T-helper 1 cell treated with Interleukin-12 subunit alpha and Interleukin-12 subunit beta and Interleukin-4 antibody, amounts not matched to agents 30 μg/mL and 1 μg/mL, for 36 hours (primary cell): ENCODE measurements at regions not wholly inside any gene's neighbourhood (a gene's known extent, or its start where the extent isn't known, plus 50 kb on each side); places are given as distances from the start of the nearest gene placed in this dataset.

ENCODE experiments used
- H3K27ac Mint-ChIP-seq: one replicate; pipeline ENCODE4 v1.8.0; 2021; ENCODE audit warnings: mild to moderate bottlenecking, mixed read lengths
- H3K27me3 Mint-ChIP-seq: one replicate; pipeline ENCODE4 v1.8.0; 2021; ENCODE audit warnings: low read depth, mixed read lengths
- H3K36me3 Mint-ChIP-seq: one replicate; pipeline ENCODE4 v1.8.0; 2021; ENCODE audit warnings: low read depth, mixed read lengths
- H3K4me1 Mint-ChIP-seq: one replicate; pipeline ENCODE4 v1.8.0; 2021; ENCODE audit warnings: low read depth, mixed read lengths
- H3K4me3 Mint-ChIP-seq: one replicate; pipeline ENCODE4 v1.8.0; 2021; ENCODE audit warnings: mild to moderate bottlenecking, moderate library complexity, mixed read lengths
- H3K9me3 Mint-ChIP-seq: one replicate; pipeline ENCODE4 v1.8.0; 2021; ENCODE audit warnings: mixed read lengths

DNA sequence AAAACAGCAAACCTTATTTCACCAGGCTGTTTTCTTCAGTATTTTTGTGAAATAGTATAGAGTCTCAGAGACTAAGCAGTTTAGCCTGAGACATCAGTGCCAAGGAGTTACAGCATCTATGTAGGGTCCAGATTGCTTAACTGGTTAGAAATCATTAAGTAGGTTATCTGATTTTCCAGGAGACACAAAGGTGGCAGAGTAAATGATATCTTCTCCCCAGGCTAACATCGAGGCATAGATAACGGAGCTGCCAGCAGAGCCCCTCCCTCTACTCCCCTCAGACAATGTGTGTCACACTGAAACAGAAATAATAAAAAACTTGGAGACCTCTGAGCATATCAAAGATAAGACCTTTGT, 473.0 kb upstream of the CITED2 start:
- H3K27me3 Mint-ChIP-seq = no peaks in the 10 kb centered on the region
- no peak overlapping the region for H3K27ac Mint-ChIP-seq
- H3K36me3 Mint-ChIP-seq = no peaks in the 10 kb centered on the region
- H3K9me3 Mint-ChIP-seq = no peaks in the 10 kb centered on the region
- H3K4me3 Mint-ChIP-seq = no peak overlapping the region
- no peaks in the 10 kb centered on the region for H3K4me1 Mint-ChIP-seq

DNA sequence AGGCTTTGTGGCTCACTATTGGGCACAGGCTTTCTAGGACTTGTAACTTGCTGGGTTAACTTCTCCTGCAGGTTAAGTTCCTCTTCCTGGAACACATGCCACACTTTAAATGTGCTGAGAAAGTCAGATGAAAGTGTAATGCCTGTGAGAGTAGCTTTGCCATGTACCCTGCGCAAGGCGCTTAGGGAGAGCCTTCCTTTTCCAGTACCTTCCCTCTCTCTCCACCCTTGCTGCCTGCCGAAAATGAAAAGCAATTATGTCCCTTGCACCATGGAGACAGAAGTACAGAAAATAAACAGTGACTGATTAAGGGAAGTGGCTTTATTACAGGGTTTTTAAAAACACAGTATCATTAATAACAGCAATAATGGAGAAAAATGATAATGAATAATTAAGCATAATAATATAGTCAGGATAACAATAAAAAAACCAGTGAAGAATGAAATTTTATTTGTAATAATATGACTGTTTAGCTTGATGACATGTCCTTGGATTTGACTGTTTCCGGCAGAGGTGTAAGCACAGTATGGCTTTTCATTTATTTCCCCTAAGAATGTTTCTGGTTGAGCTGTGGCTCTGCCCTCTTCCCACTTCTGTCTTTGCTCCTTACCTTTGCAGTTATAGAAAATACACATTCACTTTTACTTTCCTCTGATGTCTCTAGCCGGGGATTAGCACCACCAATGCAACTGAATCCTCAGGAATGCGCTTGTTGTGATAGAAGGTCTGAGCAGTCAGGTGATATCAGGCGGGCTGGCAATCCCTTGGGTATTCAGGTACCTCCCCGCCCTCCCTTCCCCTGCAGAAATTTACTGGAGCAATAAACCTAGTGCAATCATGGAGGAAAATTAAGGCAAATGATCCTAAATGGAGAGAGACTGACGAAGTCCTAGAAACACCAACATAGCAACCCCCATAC, 472.3 kb upstream of the CITED2 start:
- Mint-ChIP-seq H3K4me3 (no peak overlapping the region), H3K27me3 (no peaks in the 10 kb centered on the region), H3K36me3 (no peaks in the 10 kb centered on the region), H3K27ac (no peak overlapping the region), H3K9me3 (no peaks in the 10 kb centered on the region), H3K4me1 (no peaks in the 10 kb centered on the region)

DNA sequence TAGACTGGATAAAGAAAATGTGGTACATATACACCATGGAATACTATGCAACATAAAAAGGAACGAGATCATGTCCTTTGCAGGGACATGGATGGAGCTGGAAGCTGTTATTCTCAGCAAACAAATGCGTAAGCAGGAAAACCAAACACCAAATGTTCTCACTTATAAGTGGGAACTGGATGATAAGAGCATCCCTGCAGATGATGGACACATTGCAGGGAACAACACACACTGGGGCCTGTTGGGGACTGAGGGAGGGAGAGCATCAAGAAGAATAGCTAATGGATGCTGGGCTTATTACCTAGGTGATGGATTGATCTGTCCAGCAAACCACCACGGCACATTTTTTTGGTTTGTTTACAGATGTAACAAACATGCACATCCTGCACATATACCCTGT, 470.5 kb upstream of the CITED2 start:
- Mint-ChIP-seq H3K27ac (no peak overlapping the region), H3K9me3 (no peaks in the 10 kb centered on the region), H3K4me3 (no peak overlapping the region), H3K4me1 (no peaks in the 10 kb centered on the region), H3K27me3 (no peaks in the 10 kb centered on the region), H3K36me3 (no peaks in the 10 kb centered on the region)

DNA sequence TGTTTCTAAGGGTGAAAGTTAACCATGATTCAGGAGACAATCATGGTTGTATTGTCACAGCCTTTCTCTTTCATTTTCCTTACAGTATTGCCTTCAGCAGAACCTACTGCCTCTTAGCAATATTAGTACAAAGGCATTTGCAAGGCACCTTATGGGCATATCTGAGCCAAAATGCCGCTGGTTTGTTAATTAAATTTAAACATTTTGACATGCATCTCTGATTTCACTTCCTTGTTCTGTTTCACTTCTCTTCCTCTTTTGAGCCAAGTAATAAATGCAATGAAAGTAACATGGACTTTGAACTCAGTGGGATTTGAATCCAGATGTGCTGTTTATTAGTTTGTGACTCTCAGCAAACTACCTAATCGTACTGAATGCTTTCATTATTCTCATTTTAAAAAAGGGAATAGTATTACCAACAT, 467.4 kb upstream of the CITED2 start:
- Mint-ChIP-seq H3K4me1 (no peaks in the 10 kb centered on the region), H3K36me3 (no peaks in the 10 kb centered on the region), H3K27ac (no peak overlapping the region), H3K27me3 (no peaks in the 10 kb centered on the region), H3K4me3 (no peak overlapping the region), H3K9me3 (peaks cover 3% of the 10 kb centered on the region)

DNA sequence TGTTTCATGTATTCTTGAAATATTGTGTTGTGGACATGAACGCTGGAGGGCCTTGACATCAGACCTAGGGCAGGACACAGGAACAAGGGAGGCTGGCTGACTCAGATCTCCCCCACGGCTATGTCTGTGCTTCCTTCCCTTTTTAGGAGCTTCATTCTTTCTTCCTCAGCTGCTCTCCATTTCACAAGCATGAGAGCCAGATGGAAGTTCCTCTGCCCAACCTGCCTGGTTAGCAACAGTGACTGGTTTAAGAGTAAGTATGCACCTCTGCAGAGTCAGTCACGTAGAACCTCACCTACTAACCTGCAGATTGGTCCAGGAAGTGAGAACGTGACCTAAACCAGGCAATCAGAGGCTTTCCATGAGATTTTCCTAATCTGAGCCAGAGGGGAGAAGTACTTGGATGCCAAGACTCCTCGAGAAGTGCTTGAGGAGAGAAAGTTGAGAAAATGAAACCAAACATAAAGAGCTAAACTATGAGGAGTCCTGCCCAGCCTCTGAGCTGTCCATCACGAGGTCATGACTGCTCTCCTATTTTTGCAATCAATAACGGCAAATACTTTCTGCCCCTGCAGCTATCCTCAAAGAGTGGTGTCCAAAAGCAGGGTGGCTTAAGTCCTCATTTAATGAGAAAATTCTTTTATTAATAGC, 465.2 kb upstream of the CITED2 start:
- Mint-ChIP-seq H3K9me3 (peaks cover 3% of the 10 kb centered on the region), H3K27me3 (no peaks in the 10 kb centered on the region), H3K4me3 (no peak overlapping the region), H3K27ac (no peak overlapping the region), H3K4me1 (no peaks in the 10 kb centered on the region), H3K36me3 (no peaks in the 10 kb centered on the region)

DNA sequence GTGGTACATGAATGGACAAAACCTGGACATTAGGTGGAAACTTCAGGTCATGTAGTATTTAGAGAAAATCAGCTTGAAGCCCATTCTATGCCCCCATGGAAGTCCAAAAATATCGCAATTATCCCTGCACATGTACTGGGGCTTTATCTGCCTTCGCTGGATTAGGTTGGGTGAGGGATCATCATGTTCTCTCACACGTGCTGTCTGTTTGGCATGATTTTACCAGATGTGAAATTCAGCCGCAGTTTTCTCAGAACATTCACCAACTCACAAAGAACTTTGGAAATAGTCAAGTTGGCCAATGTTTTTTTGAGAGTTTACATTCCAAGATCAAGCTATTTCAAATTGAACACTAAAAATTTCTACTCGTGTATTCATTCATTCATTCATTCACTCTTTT, 459.8 kb upstream of the CITED2 start:
- Mint-ChIP-seq H3K9me3 (peaks cover 3% of the 10 kb centered on the region), H3K4me3 (no peak overlapping the region), H3K27ac (no peak overlapping the region), H3K36me3 (no peaks in the 10 kb centered on the region), H3K4me1 (no peaks in the 10 kb centered on the region), H3K27me3 (no peaks in the 10 kb centered on the region)

DNA sequence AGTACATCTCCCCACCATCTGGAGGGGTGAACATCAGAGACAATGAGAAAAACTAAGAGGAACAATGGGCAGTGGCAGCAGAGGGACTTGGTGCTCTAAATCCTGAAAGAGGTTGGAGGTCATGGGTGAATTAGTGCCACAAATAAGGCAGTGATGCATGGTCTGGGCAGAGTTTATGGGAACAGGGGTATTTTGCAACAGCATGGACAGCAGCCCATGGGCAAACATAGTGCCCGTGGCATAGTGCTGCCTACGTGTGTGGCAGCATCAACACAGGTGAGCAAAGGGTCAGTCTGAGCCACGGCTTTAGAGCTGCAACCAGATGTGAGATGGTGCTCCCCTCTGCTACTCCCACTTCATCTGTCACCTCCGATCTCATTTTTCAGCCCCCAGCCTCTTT, 459.1 kb upstream of the CITED2 start:
- no peaks in the 10 kb centered on the region for H3K27me3 Mint-ChIP-seq
- no peaks in the 10 kb centered on the region for H3K4me1 Mint-ChIP-seq
- H3K9me3 Mint-ChIP-seq = no peaks in the 10 kb centered on the region
- no peak overlapping the region for H3K4me3 Mint-ChIP-seq
- no peak overlapping the region for H3K27ac Mint-ChIP-seq
- H3K36me3 Mint-ChIP-seq = no peaks in the 10 kb centered on the region

DNA sequence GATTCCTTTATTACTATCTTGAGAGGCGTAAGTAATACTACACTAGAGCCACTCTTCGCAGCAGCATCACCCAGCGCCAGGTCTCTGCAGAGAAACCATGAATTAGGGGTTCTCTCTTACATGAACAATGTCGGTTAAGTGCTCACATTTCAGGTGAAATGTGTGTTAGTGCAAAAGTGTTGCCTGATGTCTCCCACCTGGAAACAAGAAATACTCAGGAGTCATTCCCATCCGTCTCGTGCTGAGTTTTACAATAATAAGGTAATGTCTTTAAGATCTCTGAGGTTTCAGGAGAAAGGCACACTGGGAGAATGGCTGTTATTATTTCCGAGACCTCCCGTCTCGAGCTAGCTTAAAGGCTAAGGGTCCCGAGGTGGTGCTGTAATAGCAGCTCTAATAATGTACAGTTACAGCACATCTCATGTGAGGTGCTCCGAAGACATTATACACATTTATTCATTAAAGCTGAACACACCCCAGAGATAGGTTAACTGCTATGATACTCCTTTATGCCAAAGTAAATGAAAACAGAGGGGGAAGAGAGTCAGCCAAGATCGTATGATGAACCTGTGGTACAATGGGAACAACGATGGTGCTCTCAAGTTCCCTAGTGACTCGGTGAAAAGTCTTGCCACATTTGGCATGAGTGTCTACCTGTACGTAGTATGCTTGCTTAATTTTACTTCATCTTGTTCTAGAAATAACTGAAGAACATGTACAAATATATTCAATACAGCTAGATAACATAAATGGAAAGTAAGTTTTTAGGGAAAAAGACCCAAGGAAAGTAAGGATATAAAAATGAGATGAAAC, 458.3 kb upstream of the CITED2 start:
- Mint-ChIP-seq H3K4me1 (no peaks in the 10 kb centered on the region), H3K9me3 (no peaks in the 10 kb centered on the region), H3K4me3 (no peak overlapping the region), H3K36me3 (no peaks in the 10 kb centered on the region), H3K27me3 (no peaks in the 10 kb centered on the region), H3K27ac (no peak overlapping the region)

DNA sequence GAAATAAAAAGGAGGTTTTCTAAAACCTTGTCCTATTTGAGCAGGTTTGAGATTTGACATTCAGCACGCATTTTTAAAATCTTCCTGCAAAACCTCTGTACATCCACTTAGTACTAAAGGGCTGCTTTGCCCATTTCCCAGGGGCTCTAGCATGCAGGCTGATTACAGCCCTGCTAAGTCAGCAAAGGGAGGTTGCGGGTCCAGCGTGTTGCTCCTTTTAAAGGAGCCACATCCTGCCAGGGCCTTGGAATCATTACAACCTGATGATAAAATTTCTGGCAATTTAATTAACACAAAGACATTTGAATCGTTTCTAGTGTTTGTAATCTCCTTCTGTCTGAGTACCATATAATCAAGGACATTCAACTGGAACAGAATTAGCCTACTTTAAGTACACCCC, 455.1 kb upstream of the CITED2 start:
- peaks cover 5% of the 10 kb centered on the region for H3K27me3 Mint-ChIP-seq
- H3K27ac Mint-ChIP-seq = no peak overlapping the region
- no peak overlapping the region for H3K4me3 Mint-ChIP-seq
- no peaks in the 10 kb centered on the region for H3K4me1 Mint-ChIP-seq
- no peaks in the 10 kb centered on the region for H3K36me3 Mint-ChIP-seq
- H3K9me3 Mint-ChIP-seq = no peaks in the 10 kb centered on the region

DNA sequence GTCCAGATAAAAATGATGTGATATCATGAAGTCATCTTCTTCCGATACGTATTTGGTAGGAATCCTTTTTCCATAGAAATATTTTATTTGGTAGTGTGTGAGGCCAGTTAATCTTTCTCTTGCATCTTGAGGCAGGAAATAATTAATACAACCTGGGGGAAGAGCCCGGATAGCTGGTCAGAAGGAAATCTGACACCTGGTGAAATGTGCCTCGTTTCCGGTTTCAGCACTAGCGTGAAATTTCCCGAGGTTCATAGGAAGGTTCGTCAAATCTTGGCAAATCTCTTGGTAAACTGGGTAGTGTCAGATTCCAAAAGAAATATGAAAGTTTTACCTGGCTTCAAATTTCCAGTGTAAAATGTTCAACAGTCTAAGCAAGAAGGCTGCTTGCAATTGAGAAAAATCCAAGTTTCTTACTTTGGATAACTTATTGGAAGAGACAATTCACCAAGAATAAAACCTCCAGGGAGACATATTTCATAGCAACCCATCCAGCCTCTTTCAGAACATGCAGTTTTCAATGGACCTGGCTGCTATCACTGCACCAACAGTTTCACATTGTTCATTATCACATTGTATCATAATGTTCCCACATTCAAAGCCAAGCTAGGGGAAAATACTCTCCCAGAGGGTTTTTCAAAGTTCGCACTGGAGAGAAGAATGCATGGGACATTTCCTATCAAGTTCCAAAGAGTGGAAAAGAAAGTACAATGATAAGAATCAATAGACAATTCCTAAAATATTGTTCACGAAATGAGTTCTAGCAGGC, 454.5 kb upstream of the CITED2 start:
- Mint-ChIP-seq H3K27me3 (peaks cover 5% of the 10 kb centered on the region), H3K4me3 (no peak overlapping the region), H3K4me1 (no peaks in the 10 kb centered on the region), H3K27ac (no peak overlapping the region), H3K36me3 (no peaks in the 10 kb centered on the region), H3K9me3 (no peaks in the 10 kb centered on the region)

DNA sequence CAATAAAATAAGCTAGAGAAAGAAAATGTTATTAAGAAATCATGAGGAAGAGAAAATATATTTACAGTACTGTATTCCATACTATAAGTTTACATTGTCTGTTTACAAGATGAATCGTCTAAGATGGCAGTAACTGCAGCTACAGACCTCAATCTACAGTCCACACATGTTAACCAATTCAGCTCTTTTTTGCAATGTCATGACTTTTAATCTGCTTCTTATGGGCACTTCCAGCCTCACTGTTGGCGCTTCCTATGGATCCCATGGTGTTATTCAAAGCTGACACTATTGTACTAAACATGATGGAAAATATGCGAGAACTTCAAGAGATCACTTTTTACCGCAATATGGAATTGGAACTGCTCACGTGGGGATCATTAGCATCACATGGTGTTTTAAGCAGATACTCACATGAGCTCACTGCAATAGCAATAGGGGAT, 451.5 kb upstream of the CITED2 start:
- Mint-ChIP-seq H3K27ac (no peak overlapping the region), H3K27me3 (peaks cover 10% of the 10 kb centered on the region), H3K4me3 (no peak overlapping the region), H3K9me3 (no peaks in the 10 kb centered on the region), H3K36me3 (no peaks in the 10 kb centered on the region), H3K4me1 (no peaks in the 10 kb centered on the region)

DNA sequence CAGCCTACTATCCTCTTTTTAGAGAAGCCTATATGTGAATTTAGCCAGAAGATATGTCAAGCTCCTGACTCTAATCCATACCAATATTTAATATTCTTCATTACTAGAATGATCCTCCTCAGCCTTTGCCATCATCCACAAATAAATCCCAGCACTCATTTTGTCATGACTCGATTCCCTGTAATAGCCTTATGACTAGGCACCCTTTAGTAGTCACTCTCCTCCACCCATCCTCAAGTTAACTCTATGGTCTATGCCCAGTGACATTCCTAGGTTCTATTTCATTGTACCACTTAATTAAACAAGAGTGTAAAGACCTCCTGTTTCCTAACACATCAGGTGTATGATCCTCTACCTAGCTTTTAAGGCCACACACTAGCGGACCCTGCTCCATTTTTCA, 450.4 kb upstream of the CITED2 start:
- H3K27me3 Mint-ChIP-seq = peaks cover 10% of the 10 kb centered on the region
- H3K9me3 Mint-ChIP-seq = no peaks in the 10 kb centered on the region
- no peak overlapping the region for H3K27ac Mint-ChIP-seq
- no peaks in the 10 kb centered on the region for H3K36me3 Mint-ChIP-seq
- H3K4me3 Mint-ChIP-seq = no peak overlapping the region
- H3K4me1 Mint-ChIP-seq = no peaks in the 10 kb centered on the region

DNA sequence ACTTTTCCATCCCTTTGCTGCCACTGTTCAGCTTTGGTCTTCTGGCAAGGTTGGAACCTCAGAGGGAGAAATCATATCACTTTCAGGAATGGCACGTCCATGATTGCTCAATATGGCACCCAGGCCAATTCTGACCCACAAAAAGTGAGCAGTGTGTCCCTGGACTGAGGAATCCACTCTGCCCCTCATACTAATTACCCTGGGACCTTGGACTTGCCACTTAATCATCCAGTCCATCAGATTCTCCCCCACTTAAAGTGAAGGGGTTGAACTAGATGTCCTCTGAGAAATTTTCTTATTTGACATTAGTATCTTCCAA, 449.3 kb upstream of the CITED2 start:
- H3K4me1 Mint-ChIP-seq = no peaks in the 10 kb centered on the region
- no peak overlapping the region for H3K4me3 Mint-ChIP-seq
- H3K9me3 Mint-ChIP-seq = no peaks in the 10 kb centered on the region
- H3K27me3 Mint-ChIP-seq = peaks cover 10% of the 10 kb centered on the region
- H3K27ac Mint-ChIP-seq = no peak overlapping the region
- H3K36me3 Mint-ChIP-seq = no peaks in the 10 kb centered on the region

DNA sequence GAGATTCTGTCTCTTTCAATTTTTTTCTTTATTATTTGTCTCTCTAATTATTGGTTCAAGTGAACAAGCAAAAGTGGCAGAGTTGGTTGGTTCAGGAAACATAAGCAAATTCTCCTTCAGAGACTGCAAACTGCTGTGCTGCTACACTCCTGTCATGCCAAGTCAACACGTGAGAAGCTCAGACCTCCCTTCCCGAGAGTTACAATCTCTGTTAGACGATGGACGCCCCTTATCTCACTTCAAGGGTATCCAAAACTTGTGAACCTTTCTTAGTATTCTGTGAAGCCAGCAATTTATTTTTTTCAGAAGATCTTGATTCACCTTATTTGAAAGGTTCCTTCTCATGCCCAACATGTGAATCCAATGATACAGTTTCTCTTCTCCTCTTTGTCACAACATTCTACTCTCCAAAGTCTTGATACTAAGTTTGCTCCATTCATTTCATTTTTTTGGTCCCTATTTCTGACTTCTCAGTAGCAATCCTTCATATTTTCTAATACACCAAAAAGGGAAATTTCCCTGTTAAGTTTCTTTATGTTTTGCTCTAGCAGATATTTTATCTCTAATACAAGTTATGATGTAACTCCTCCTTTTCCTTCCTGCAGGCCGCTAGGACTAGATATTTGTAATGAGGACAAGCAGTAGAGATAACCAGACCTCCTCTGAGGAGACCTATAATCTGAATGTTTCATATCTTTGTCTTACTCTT, 448.8 kb upstream of the CITED2 start:
- H3K27ac Mint-ChIP-seq = no peak overlapping the region
- H3K4me1 Mint-ChIP-seq = no peaks in the 10 kb centered on the region
- no peaks in the 10 kb centered on the region for H3K9me3 Mint-ChIP-seq
- no peak overlapping the region for H3K4me3 Mint-ChIP-seq
- peaks cover 10% of the 10 kb centered on the region for H3K27me3 Mint-ChIP-seq
- no peaks in the 10 kb centered on the region for H3K36me3 Mint-ChIP-seq
